Thymus (tissue), 11 donors: ENCODE measurements at regions not wholly inside any gene's neighbourhood (a gene's known extent, or its start where the extent isn't known, plus 50 kb on each side); places are given as distances from the start of the nearest gene placed in this dataset.

Experiments used
- DNase-seq, 9 donors: peaks; one replicate each; pipeline ENCODE4 v3.0.0-alpha.2; 2013; ENCODE audit warnings: low spot score in 9 of 9, low read depth in 6 of 9, missing footprints in 1 of 9
- H3K27ac ChIP-seq, 2 donors: one replicate each; pipeline ENCODE4 v1.5.1; 2013; ENCODE audit warnings: control low read depth in 1 of 2, low read depth in 1 of 2, low read length in 1 of 2, mild to moderate bottlenecking in 1 of 2, moderate library complexity in 1 of 2
- H3K27me3 ChIP-seq, 2 donors: one replicate each; pipeline ENCODE4 v1.5.1; 2013; ENCODE audit warnings: low read length in 1 of 2; ENCODE audit not compliant: control insufficient read depth in 2 of 2, insufficient read depth in 1 of 2
- H3K36me3 ChIP-seq, 2 donors: one replicate each; pipeline ENCODE4 v1.5.1; 2013; ENCODE audit warnings: low read length in 1 of 2, mild to moderate bottlenecking in 1 of 2, moderate library complexity in 1 of 2; ENCODE audit not compliant: control insufficient read depth in 2 of 2, insufficient read depth in 2 of 2
- H3K4me1 ChIP-seq, 2 donors: one replicate each; pipeline ENCODE4 v1.5.1; 2013; ENCODE audit warnings: low read length in 2 of 2; ENCODE audit not compliant: control insufficient read depth in 2 of 2, insufficient read depth in 2 of 2
- H3K4me3 ChIP-seq, 2 donors: one replicate each; pipeline ENCODE4 v1.5.1; 2013; ENCODE audit warnings: low read length in 2 of 2, control low read depth in 1 of 2, mild to moderate bottlenecking in 1 of 2
- H3K9me3 ChIP-seq, 2 donors: one replicate each; pipeline ENCODE4 v1.5.1; 2013; ENCODE audit warnings: low read length in 1 of 2, mild to moderate bottlenecking in 1 of 2; ENCODE audit not compliant: control insufficient read depth in 2 of 2, insufficient read depth in 1 of 2
- WGBS: extraction: QIAGEN DNeasy Blood & Tissue Kit; methylation state at CpG from one replicate; pipeline ENCODE4 v1.1.7; 2013; 5-methylcytosine and 5-hydroxymethylcytosine counted together
- donor health status: healthy.

GRCh38 chr21:31489726-31490125 lies 145.7 kb upstream of the TIAM1 start:
- H3K27me3 ChIP-seq = no peaks in the 10 kb centered on the region
- DNase-seq = no peak
- H3K27ac ChIP-seq = no peak overlapping the region
- peaks cover 4 to 21% of the 10 kb centered on the region in 2 donors for H3K9me3 ChIP-seq
- H3K36me3 ChIP-seq = peaks cover 0 to 6% of the 10 kb centered on the region in 2 donors
- peaks cover 0 to 3% of the 10 kb centered on the region in 2 donors for H3K4me1 ChIP-seq
- no peak overlapping the region for H3K4me3 ChIP-seq
- 98% methylated on average over 2 of the region's 2 CpGs for WGBS

- Histone ChIP-seq H3K27me3 (no peaks in the 10 kb centered on the region), H3K9me3 (peaks cover 4 to 28% of the 10 kb centered on the region in 2 donors), H3K4me3 (no peak overlapping the region), H3K36me3 (peaks cover 0 to 6% of the 10 kb centered on the region in 2 donors), H3K27ac (no peak overlapping the region), H3K4me1 (peaks cover 0 to 3% of the 10 kb centered on the region in 2 donors)
- WGBS = 96% methylated on average over 6 of the region's 6 CpGs
- DNase-seq = no peak
Measured at GRCh38 chr21:31489014-31489413, 145.0 kb upstream of the TIAM1 start.

GRCh38 chr21:31484219-31484618 lies 140.2 kb upstream of the TIAM1 start:
- Histone ChIP-seq H3K27me3 (no peaks in the 10 kb centered on the region), H3K27ac (no peak overlapping the region), H3K36me3 (peaks cover 0 to 10% of the 10 kb centered on the region in 2 donors), H3K4me3 (no peak overlapping the region), H3K4me1 (no peaks in the 10 kb centered on the region), H3K9me3 (peaks cover 8 to 59% of the 10 kb centered on the region in 2 donors)
- WGBS = 86% methylated on average over 5 of the region's 5 CpGs
- DNase-seq = no peak

- no peaks in the 10 kb centered on the region for H3K27me3 ChIP-seq
- no peak for DNase-seq
- no peak overlapping the region for H3K4me3 ChIP-seq
- peaks cover 8 to 59% of the 10 kb centered on the region in 2 donors for H3K9me3 ChIP-seq
- H3K36me3 ChIP-seq = peaks cover 0 to 10% of the 10 kb centered on the region in 2 donors
- no peak overlapping the region for H3K27ac ChIP-seq
- WGBS = 98% methylated on average over 4 of the region's 4 CpGs
- H3K4me1 ChIP-seq = no peaks in the 10 kb centered on the region
Measured at GRCh38 chr21:31483146-31483545, 139.1 kb upstream of the TIAM1 start.

GRCh38 chr21:31482460-31482859 lies 138.4 kb upstream of the TIAM1 start:
- Histone ChIP-seq H3K4me3 (no peak overlapping the region), H3K27ac (no peak overlapping the region), H3K27me3 (no peaks in the 10 kb centered on the region), H3K4me1 (no peaks in the 10 kb centered on the region), H3K36me3 (peaks cover 0 to 10% of the 10 kb centered on the region in 2 donors), H3K9me3 (peaks cover 8 to 59% of the 10 kb centered on the region in 2 donors)
- DNase-seq = no peak
- WGBS = 85% methylated on average over 5 of the region's 5 CpGs

GRCh38 chr21:31480228-31480627 lies 136.2 kb upstream of the TIAM1 start:
- 98% methylated on average over 1 of the region's 1 CpG for WGBS
- H3K4me1 ChIP-seq = no peaks in the 10 kb centered on the region
- no peak for DNase-seq
- H3K27ac ChIP-seq = no peak overlapping the region
- H3K36me3 ChIP-seq = peaks cover 0 to 4% of the 10 kb centered on the region in 2 donors
- H3K9me3 ChIP-seq = peaks cover 5 to 42% of the 10 kb centered on the region in 2 donors
- H3K27me3 ChIP-seq = no peaks in the 10 kb centered on the region
- H3K4me3 ChIP-seq = no peak overlapping the region

GRCh38 chr21:31479714-31480113 lies 135.7 kb upstream of the TIAM1 start:
- H3K36me3 ChIP-seq = peaks cover 0 to 4% of the 10 kb centered on the region in 2 donors
- 88% methylated on average over 6 of the region's 6 CpGs for WGBS

GRCh38 chr21:31479222-31479621 lies 135.2 kb upstream of the TIAM1 start:
- DNase-seq = no peak
- H3K27ac ChIP-seq = no peak overlapping the region
- peaks cover 0 to 4% of the 10 kb centered on the region in 2 donors for H3K36me3 ChIP-seq
- no peak overlapping the region for H3K4me3 ChIP-seq
- no peaks in the 10 kb centered on the region for H3K27me3 ChIP-seq
- no peaks in the 10 kb centered on the region for H3K4me1 ChIP-seq
- 98% methylated on average over 8 of the region's 8 CpGs for WGBS
- peaks cover 4 to 36% of the 10 kb centered on the region in 2 donors for H3K9me3 ChIP-seq

More at GRCh38 chr21:31479714-31480113, 135.7 kb upstream of the TIAM1 start:
- H3K4me1 ChIP-seq = no peaks in the 10 kb centered on the region
- H3K27ac ChIP-seq = no peak overlapping the region
- no peaks in the 10 kb centered on the region for H3K27me3 ChIP-seq
- H3K4me3 ChIP-seq = no peak overlapping the region
- DNase-seq = no peak
- H3K9me3 ChIP-seq = peaks cover 4 to 41% of the 10 kb centered on the region in 2 donors

- no peaks in the 10 kb centered on the region for H3K27me3 ChIP-seq
- H3K4me1 ChIP-seq = no peaks in the 10 kb centered on the region
- H3K27ac ChIP-seq = no peak overlapping the region
- 94% methylated on average over 11 of the region's 11 CpGs for WGBS
- no peaks in the 10 kb centered on the region for H3K36me3 ChIP-seq
- H3K4me3 ChIP-seq = no peak overlapping the region
- H3K9me3 ChIP-seq = peaks cover 2 to 21% of the 10 kb centered on the region in 2 donors
- no peak for DNase-seq
Measured at GRCh38 chr21:31476263-31477022, 132.4 kb upstream of the TIAM1 start.
